NCI-H524 treated with DMSO at 0.1 percent for 48 hours (cell line): ENCODE measurements at regions not wholly inside any gene's neighbourhood (a gene's known extent, or its start where the extent isn't known, plus 50 kb on each side); places are given as distances from the start of the nearest gene placed in this dataset.
"Not testable (repeated sequence)": the region's sequence is repeated elsewhere in the genome, so short reads cannot be mapped to it uniquely, and the experiment has no call there.

Experiments used
- DNase-seq: peaks from one replicate; lab custom pipeline; 2025; lab: John Stamatoyannopoulos, UW

DNA sequence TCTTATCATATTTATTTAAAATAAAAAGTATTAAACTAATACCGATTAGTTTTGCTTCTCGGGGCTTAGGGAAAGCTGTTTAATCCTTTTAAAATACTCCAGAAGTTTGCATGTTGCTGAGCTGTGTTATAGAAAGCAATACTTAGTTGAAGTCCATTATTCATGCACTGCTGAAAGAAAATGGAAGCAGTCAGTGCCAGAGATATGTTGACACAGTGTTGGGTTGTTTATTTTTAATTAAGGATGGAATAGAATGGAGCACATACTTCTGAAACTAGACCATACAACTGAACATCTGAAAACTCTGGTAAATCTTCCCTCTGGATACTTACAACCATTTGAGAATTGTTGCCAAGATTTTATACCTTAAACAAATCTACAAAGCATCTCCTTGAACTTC, 282.7 kb upstream of the CCDC179 start:
- no peak for DNase-seq

DNA sequence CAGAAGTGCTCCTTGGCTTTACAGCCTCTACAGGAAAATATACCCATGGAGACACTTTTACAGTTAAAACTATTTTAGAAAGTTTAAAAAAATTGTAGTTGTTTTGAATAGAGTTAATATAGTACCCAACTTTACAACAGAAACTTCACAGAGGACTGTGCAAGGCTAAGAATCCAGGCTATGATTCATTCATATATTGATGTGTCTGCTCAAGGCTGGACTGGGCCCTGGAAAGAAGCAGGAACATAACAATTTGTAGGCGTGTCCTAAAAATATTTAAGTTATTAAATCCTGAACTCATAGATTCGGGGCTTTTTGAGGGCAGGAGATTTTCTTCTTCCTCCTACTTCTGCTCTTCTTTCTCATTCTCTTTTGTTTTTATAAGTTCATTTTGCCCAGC, 291.5 kb upstream of the CCDC179 start:
- DNase-seq = no peak

DNA sequence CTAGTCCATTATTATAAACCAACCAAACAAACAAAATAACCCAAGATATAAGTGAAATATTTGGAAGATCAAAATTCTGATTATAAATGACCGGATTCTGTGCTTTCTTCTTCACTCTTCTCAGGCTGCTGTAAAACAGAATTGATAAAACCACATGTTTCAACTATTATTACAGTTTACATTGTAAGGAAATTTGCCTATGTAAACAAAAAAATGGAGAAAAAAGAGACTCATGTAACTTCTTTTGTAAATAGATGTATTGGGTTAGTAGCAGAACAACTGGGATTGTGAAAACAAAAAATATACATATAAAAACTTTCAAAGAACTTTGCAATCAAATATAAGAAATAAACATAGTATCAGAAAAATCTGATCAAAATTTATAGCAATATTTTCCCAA, 295.2 kb upstream of the CCDC179 start:
- no peak for DNase-seq

DNA sequence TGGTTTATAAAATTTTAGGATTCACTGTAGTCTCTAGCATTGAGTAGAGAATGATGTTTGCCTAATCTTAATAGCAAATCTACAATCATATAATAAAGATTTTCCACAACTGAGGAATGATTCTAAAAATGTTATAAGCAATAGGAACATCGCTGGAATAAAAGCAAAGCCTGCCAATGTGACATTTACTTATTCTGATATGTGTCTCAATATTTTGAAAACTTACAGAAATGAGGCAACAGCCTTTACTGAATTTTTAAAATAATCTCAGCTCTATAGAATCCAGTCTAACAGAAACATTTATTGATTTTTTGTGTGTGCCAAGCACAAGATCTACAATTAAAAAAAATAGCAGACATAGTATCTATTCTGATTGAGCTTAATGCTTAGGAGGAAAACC, 303.7 kb upstream of the CCDC179 start:
- DNase-seq = no peak

DNA sequence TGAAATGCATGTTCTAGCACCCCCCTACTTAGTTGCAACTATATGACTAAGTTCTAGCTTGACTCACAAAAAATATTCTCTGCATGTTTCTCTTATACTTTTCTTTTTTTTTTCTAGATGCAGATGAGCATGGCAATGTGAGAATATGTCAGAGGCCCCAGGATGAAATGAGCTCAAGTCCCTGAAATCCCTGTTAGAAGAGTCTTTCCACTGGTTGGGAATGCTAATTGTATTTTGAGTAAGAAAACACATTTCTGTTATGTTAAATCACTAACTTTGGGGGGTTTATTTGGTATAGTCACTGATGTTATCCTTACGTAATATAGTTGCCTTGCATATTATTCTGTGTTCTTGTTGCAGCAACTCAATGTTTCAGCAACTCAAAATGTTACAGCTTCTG, 306.1 kb upstream of the CCDC179 start:
- no peak for DNase-seq

DNA sequence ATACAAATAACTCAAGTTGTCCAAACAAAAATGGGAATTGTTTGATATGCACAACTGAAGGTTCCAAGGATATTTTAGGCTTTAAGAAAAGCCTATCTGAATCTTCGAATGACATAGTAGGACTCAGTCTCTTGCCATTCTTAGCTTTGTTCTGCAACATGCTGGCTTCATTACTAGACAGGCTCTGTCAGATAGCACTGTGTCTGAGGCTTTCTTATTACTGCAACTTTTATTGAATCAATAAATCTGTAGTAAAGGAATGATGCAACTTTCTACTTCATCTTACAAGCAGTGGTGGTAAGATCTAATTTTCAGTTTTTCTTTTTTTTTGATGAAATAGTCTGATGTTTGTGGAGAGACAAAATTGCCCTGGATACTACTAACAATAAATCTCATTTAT, 319.3 kb upstream of the CCDC179 start:
- DNase-seq = no peak

DNA sequence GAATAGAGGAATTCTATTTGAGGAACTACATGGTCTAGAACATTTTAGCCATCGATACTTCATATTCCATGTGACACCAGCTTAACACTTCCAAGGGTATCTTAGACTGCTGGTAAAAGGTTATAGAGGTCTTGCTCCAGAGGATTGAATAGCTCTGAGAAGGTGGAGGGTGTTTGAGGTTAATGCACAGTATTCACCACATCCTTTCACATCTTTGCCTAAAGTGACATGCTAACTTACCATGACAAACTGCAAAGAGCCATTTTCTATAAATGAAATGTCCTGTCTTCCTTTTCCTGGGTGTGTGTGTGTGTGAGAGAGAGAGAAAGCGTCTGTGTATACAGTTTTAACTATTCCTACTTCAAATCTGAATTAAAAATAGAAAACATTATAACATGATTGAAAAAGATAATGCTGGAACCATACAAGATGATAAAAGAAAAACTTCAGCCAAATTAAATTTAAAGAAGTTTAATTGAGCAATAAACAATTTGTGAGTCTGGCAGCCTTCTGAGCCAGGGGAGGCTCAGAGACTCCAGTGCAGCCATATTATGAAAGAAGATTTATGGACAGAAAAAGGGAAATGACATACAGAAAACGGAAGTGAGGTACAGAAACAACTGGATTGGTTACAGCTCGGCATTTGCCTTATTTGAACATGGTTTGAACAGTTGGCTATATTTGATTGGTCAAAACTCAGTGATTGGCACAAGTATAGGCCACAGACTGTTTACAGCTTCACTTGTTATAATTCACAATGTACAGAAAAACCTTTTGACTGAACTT, 320.9 kb upstream of the CCDC179 start:
- DNase-seq = no peak

DNA sequence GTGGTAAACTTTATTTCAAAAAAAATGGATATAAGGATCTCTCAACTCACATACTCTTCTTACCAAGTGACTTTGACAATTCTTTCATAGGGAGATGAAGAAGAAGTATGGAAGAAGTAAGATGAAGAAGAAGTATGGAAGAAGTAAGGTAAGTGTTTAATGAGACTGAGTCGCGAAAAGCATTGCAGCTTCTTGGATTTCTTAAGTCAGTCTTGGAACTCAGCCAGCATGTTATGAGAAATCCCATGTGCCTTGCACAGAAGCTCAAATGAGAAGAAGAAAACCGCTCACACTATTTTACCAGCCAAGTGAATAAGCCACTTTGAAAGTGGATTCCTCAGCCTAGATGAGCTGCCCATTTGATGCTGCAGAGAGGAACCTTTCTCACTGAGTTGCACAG, 332.0 kb upstream of the CCDC179 start:
- DNase-seq = no peak

DNA sequence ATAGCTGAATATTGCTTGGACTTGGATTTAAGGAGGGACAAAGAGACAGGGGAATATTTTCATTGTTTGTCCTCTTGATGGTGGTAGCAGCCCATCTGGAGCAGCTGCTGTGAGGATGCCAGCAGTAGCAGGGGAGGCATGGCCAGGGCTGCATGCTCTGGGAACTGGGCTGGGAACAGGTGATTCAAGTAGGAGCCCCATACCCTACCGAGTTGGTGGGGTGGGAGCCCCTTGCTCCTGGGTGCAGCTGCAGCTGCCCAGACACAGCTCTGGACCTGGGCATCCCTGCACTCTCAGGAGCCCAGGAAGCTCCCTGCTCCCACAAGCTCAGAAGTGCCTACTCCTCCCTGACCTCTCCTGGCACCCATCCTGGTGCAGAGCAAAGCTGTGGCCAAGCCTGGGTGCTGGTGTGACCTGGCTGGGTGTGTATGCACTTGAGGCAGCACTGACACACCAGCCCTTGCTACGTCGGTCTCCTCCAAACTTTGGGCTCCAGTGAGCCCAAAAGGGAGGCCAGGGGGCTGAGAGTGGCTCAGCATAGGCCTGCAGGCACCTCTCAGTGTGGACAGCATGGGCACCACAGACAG, 341.8 kb upstream of the CCDC179 start:
- no peak for DNase-seq

DNA sequence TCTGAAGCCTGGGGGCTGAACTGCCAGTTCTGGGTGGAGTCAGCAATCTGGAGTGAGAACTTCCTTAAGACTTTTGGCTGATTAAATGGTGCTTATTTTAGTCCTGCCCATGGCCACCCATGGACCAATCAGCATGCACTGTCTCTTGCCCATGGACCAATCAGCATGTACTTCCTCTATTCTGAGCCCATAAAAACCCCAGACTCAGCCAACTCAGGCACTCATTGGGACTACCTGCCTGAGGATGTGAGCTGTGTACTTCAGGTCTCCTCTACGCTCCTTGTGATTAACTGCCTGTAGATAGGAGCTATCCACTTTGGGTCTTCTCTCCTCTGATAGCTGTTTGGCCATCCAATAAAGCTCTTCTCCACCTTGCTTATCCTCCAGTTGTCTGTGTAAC, 342.3 kb upstream of the CCDC179 start:
- no peak for DNase-seq

DNA sequence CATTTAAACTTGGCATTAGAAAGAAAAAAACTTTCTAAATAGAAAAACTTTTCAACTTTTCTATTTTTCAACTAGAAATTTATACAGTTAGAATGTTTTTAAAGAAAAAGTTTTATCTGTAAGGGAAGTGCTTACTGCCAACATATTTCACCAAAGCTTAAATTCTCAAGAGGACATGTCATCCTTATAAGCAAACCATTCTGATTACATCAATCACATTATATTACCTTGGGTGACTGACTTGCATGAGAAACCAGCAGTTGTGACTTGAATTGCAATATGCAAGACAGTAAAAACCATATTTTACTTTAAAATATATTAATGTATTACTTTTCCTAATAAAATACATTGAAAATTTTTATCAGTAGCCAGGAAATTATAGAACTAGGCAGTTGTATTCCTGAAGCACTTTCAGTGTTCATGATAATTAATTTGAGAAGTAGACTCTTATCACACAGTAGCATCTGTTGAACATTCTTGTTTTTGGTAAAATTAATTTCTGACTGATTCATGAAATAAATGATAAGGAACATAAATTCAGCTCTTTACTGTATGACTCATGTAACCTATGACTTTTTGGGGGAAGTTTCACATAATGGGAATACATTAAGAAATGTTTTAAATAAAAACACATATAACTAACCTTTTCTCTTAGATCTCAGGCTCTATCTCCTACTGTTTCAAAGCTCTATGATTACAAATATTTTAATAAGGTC, 345.0 kb upstream of the CCDC179 start:
- DNase-seq = no peak

DNA sequence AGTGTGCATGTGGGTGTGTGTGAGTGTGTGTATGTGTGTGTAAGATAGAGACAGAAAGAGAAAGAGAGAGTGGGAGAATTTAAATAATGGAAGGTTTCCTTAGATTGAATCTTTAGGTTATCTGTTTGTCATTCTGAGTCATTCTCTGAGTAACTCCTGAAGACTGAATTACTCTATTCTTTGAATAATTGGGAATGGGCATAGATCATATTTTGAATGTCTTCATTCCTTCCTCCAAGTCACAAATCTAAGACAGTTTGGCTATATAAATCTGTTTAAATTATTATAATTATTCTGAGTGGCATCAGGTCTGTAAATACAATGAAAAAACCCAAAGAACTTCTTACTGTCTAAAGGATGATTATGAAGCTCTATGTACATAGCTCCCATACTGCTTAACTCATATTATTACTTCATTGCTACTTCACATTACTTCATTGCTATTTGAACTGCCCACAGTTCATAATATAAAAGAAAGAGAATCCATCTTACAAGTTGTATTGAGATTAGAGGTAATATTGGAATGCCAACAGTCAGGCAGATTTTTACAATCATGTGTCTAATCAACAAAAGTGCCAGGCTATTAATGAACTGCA, 346.6 kb upstream of the CCDC179 start:
- DNase-seq = no peak

DNA sequence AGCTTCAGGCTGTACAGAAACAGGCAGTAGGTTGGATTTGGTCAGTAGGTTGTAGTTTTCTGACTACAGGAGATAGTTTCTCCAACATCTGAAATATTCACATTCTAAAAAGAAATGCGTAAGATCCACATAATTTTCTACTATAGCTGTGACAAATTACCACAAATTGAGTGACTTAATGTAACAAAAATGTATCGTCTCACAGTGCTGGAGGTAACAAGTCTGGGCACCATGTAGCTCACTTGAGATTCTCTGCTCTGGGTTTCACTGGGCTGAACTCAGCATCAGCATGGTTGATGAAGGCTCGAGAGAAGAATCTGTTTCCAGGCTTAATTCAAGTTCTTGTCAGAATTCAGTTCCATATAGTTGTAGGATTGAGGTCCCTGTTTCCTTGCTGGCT, 350.9 kb upstream of the CCDC179 start:
- no peak for DNase-seq

DNA sequence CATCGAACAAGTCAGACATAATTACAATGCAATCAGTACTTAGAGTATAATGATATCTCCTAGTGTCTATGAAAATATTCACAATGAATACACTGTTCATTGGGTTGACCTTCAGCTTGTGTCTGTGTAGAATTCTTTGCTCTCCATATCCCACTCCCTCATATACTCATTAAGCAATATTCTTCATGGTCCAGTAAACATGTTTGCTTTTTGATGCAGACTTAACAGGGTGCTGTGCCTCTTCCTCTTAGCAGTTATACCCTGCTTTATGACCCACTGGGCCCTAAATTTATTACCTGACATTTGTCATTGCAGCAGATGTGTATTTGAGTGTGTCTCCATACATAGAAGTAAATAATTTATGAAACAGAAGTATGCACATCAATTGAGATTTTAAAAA, 352.5 kb upstream of the CCDC179 start:
- DNase-seq = no peak

DNA sequence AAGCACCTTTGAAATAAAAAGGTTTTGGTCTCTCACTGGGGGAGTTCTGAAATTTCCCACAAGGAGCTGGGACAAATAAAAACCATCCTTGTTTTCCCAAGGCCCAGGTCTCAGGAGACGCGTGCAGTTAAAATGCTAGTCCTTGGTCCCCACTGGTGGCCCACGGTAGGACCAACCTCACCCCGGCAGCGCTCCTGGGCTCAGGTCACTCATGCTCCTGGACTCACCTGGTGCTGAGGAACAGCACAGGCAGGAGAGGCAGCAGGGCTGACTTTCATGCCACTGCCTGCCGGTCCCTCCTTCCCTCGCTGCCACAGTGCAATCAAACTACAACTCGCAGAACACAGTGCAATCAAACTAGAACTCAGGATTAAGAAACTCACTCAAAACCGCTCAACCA, 356.8 kb upstream of the CCDC179 start:
- no peak for DNase-seq

DNA sequence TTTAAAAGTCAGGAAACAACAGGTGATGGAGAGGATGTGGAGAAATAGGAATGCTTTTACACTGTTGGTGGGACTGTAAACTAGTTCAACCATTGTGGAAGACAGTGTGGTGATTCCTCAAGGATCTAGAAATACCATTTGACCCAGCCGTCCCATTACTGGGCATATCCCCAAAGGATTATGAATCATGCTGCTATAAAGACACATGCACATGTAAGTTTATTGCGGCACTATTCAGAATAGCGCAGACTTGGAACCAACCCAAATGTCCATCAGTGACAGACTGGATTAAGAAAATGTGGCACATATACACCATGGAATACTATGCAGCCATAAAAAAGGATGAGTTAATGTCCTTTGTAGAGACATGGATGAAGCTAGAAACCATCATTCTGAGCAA, 359.8 kb upstream of the CCDC179 start:
- DNase-seq = not testable (repeated sequence)

DNA sequence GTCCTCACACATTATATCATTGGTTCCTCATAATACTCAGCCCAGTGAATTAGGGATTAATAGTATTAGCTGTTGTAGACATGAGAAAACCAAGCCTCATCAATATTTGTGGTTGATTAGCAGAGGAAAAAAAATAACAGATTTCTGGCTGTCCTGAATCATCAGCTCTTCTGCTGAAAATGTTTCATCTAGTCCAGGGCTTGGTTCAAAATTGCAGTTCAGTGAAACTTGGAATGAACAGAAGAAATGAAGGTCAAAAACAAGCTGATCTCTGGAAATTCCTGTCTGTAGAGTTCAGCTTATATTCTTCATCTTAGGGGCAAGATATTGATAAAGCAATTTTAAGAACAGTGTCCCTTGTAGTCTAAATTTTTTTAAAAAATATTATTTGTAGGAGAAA, 361.1 kb upstream of the CCDC179 start:
- DNase-seq = no peak

DNA sequence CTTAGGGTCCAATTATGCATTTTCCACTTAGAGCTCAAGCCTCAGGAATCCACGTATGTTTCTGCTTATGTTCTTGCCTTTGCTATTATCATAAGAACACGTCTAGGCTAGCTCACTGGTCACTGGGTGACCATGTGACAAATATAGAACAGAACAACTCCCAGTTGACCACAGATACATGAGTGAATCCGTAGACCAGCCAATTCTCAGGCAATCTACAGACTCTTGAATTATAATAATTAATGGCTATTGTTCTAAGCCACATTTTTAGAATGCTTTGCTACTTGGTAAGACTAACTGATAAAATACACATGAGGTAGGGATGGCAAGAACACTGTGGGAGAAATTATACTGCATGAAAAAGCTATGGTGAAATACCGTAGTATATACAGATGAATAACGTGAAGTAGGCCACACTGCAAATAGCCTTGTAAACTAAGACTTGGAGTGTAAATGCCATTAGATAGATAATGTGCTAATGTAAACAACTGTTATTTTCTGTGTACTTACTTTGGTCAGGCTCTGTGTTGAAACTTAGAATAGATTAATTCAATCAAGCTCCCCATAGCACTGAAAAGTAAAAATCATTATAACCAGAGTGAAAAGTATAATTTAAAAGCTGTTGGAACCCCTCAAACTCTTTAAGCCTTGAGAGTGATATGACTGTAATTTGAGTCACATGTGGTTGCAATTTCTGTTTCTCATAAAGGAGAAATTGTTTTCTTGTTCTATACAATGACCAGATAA, 366.2 kb upstream of the CCDC179 start:
- DNase-seq = no peak

DNA sequence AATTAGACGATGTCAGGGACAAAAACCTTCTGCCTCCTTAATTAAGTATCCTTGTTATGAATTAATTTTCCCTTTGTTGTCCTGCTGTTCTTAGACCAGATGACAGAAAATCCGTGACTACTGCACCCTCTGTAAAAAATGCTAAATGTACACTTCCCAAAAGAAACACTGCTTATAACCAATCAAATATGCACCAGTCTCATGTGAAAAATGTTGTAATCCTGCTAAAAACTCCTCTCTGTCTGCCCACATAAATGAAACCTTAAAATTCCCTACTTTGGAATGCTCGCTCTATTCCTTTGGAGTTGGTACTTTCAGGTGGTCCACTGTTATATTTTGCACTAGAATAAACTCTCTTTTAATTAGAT, 366.8 kb upstream of the CCDC179 start:
- DNase-seq = no peak

DNA sequence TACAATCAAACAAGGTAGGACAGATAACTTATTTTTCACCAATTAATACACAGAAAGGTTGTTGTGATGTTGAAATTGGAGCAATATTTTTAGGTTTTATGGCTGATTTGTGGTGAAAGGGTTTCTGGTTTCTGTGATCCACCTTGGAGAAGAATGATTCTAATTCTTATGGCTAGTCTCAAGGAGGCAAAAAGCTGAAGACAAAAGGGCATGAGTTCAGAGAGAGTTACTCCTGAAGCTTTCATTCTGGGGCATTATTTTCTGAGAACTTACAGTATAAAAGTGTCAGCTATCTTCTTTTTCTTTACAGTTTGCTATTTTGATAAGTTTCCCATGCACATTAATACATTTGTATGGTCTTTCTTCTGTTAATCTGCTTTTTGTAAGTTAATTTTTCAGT, 372.4 kb upstream of the CCDC179 start:
- no peak for DNase-seq

DNA sequence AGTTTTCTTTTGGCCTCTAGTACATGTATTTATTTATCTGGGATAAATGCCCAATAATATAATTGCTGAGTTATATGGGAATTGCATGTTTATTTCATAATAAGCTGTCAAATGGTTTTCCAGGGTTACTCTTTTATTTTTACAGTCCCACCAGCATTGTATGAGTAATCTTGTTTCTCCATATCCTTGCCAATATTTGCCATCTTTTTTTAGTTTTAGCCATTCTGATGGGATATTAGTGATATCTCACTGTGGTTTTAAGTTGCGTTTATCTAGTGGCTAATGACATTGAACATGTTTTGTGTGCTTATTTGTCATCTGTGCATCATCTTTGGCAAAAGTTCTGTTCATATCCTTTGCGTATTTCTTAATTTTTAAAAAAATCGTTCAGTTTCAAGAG, 372.8 kb upstream of the CCDC179 start:
- DNase-seq = no peak

DNA sequence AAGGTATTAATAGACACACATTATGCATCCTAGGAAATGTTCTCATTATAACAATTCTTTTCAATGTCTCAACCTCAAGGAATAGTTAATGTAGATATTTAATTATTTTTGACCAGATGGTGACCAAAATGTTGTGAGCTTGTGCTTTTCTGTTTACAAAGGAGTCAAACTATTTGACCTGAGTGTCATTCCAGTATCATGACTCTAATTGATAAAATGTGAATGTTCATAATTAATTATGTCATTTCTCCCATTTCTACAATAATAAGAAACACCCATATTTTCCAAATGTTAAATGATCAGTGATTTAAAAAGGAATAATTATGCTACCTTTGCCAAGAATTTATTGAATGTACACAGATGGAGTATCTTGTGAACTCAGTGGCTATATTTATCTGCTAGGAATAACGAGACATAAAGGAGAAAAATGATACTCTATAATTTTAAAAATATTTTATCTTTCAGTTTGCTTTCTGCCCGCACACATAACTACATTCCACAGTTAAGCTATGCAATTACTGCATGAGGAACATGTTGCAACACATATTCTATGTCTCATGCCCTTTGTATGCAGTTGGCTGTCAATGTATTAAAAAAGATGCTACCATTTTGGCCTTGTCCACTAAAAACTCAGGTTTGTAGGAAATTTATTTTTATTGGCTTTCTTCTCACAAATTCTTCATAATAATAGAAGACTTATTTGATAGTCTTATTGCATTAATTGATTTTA, 376.7 kb upstream of the CCDC179 start:
- DNase-seq = no peak
